ENCODE measurements at regions not wholly inside any gene's neighbourhood (a gene's known extent, or its start where the extent isn't known, plus 50 kb on each side); places are given as distances from the start of the nearest gene placed in this dataset.

- H3K4me3 ChIP-seq (replicated peaks in 1 of 2; ENCODE audit: low read depth in 2 of 2, low read length in 2 of 2): no peak overlapping the region
- TF ChIP-seq CTCF (IDR thresholded peaks at IDR 0.05; ENCODE audit: low read depth, low read length): no peak
- DNase-seq (ENCODE audit: low read depth in 2 of 2): peak in 1 of 2 donors; percentile 69
These were observed 67.2 kb upstream of the ARHGAP29 start for GRCh38 chr1:94304553-94304952.

GRCh38 chr1:94303005-94303404 is 65.6 kb upstream of the ARHGAP29 start:
- no peak overlapping the region for H3K4me3 ChIP-seq (replicated peaks in 1 of 2; ENCODE audit: low read depth in 2 of 2, low read length in 2 of 2)
- no peak for TF ChIP-seq CTCF (IDR thresholded peaks at IDR 0.05; ENCODE audit: low read depth, low read length)
- no peak for DNase-seq (ENCODE audit: low read depth in 2 of 2)

DNA sequence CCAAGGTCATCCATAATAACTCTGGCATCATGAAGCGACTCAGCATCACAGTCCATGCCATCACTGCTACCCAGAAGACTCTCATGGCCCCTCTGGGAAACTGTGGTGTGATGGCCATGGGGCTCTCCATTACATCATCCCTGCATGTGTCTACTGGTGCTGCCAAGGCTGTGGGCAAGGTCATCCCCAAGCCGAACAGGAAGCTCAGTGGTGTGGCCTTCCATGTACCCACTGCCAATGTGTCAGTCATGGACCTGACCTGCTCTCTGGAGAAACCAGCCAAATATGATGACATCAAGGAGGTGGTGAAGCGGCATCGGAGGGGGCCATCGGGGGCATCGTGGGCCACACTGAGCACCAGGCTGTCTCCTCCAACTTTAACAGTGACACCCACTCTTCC is 65.1 kb upstream of the ARHGAP29 start:
- no peak for TF ChIP-seq CTCF (IDR thresholded peaks at IDR 0.05; ENCODE audit: low read depth, low read length)
- no peak overlapping the region for H3K4me3 ChIP-seq (replicated peaks in 1 of 2; ENCODE audit: low read depth in 2 of 2, low read length in 2 of 2)
- no peak for DNase-seq (ENCODE audit: low read depth in 2 of 2)

DNA sequence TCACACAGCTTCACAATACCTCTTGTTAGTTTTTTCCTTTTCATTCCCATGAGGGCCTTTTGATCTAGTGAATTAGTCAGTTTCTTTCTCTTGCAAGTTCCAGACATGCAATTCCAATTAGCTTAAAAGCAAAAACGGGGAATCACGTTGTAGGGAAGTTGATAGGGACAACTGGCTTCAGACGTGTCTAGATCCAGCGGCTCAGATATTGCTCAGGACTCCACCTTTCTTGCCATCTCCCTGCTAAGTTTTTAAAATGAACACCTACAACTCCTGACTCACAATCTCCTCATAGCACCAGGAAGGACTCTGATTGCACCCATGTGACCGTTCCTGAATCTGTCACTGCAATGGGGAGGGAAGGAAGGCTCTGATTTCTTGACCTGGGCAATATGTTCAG is 63.8 kb upstream of the ARHGAP29 start:
- no peak for TF ChIP-seq CTCF (IDR thresholded peaks at IDR 0.05; ENCODE audit: low read depth, low read length)
- DNase-seq (ENCODE audit: low read depth in 2 of 2): peak in 1 of 2 donors; percentile 27
- no peak overlapping the region for H3K4me3 ChIP-seq (replicated peaks in 1 of 2; ENCODE audit: low read depth in 2 of 2, low read length in 2 of 2)

DNA sequence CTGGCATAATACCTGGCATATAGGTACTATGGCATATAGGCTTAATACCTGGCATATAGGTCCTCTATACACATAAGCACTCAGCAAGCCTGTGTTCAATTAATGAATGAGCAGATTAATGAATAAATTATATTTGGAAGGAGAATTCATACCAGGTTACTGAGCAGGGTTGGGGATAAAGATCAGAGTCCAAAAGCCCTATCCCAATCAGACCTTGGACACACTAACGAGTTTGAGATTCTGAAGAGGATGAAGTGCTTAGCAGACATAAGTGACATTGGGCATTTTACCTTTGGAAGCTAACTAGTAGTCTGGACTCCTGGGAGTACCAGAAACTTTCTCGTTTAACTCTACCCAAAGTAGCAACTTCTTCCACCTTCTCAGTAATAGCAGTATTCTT is 63.3 kb upstream of the ARHGAP29 start:
- no peak overlapping the region for H3K4me3 ChIP-seq (replicated peaks in 1 of 2; ENCODE audit: low read depth in 2 of 2, low read length in 2 of 2)
- TF ChIP-seq CTCF (IDR thresholded peaks at IDR 0.05; ENCODE audit: low read depth, low read length): no peak
- no peak for DNase-seq (ENCODE audit: low read depth in 2 of 2)

DNA sequence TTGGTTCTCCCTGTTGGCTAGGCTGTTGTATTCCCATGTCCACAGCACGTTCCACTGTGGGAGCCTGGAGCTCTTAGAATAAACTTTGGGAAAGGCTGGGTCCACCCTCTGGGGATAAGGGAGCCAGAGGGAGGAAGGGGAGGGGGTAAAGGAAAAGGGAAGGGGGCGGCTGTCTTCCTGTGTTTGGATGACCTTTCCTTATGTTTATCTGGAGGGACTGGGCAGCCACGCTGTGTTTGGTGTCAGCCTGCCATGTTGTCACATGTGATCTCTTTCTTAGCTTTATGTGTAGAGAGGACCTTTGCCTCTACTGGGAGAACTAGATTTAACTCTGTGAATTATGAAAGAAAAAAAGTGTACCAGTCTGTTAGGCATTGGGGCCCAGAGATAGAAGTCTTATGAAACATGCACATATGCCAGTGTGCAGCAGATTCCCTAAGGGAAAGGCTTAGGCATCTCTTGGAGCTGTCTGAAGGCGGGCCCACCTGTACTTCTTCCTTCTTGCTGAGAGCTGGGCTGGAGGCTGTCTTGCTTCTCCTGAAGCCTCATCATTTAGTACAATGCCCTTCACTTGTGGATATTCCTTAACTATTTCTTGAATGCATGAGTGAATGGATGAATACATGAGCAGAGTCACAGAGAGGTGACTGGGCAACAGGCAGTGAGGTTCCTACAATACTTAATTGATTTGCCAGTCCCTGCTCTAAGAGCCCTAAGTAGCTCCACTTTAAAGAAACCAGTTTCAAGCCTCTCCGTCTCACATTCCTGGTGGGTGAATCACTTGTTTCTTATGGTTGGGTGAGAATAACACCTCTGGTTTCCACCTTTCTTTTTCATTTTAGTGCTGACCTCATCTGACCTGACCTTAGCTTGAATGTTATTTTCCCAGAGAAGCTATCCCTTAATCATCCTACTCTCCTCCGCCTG is 62.5 kb upstream of the ARHGAP29 start:
- TF ChIP-seq CTCF (IDR thresholded peaks at IDR 0.05; ENCODE audit: low read depth, low read length): no peak
- peak; percentile 66 to 86 for DNase-seq (ENCODE audit: low read depth in 2 of 2)
- no peak overlapping the region for H3K4me3 ChIP-seq (replicated peaks in 1 of 2; ENCODE audit: low read depth in 2 of 2, low read length in 2 of 2)
